A673 (cell line): ENCODE measurements at regions not wholly inside any gene's neighbourhood (a gene's known extent, or its start where the extent isn't known, plus 50 kb on each side); places are given as distances from the start of the nearest gene placed in this dataset.

Experiments used
- EZH2 ChIP-seq: fragments of 200-600 bp; sonication (generic); IDR thresholded peaks from 2 replicates; pipeline ENCODE4 v1.6.1; 2017; ENCODE audit warnings: borderline replicate concordance, low read depth, mild to moderate bottlenecking, mixed read lengths, antibody characterized with exemption, low read length; ENCODE audit not compliant: poor library complexity, severe bottlenecking
- TF ChIP-seq, protein P1 (sequence below): fragments of 300-800, 200-600 bp; sonication (generic); conservative IDR thresholded peaks from 2 replicates; pipeline ENCODE4 v1.5.1; 2017; ENCODE audit warnings: low read depth, mild to moderate bottlenecking, antibody characterized with exemption, low read length, moderate library complexity, mixed read lengths

GRCh38 chr13:62234780-62235440 is 819.3 kb upstream of the PCDH20 start:
- no peak for TF ChIP-seq EZH2
- TF ChIP-seq, protein P1, sequence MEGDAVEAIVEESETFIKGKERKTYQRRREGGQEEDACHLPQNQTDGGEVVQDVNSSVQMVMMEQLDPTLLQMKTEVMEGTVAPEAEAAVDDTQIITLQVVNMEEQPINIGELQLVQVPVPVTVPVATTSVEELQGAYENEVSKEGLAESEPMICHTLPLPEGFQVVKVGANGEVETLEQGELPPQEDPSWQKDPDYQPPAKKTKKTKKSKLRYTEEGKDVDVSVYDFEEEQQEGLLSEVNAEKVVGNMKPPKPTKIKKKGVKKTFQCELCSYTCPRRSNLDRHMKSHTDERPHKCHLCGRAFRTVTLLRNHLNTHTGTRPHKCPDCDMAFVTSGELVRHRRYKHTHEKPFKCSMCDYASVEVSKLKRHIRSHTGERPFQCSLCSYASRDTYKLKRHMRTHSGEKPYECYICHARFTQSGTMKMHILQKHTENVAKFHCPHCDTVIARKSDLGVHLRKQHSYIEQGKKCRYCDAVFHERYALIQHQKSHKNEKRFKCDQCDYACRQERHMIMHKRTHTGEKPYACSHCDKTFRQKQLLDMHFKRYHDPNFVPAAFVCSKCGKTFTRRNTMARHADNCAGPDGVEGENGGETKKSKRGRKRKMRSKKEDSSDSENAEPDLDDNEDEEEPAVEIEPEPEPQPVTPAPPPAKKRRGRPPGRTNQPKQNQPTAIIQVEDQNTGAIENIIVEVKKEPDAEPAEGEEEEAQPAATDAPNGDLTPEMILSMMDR: no peak
